Sigmoid colon (tissue), 4 donors: ENCODE measurements at regions not wholly inside any gene's neighbourhood (a gene's known extent, or its start where the extent isn't known, plus 50 kb on each side); places are given as distances from the start of the nearest gene placed in this dataset.

Experiments used
- CTCF ChIP-seq, 4 experiments: fragments of 450-650 bp in 3 of 4; fragments of 200-600 bp in 1 of 4; IDR thresholded peaks; one replicate each; pipeline ENCODE4 v1.5.1; 2016 to 2019; ENCODE audit warnings: antibody characterized with exemption in 4 of 4, mild to moderate bottlenecking in 3 of 4, moderate library complexity in 2 of 4
- EP300 ChIP-seq, 4 donors: sonication (generic); formaldehyde crosslinking; IDR thresholded peaks; one replicate each; pipeline ENCODE4 v1.6.1; 2017; ENCODE audit warnings: antibody characterized with exemption in 4 of 4
- POLR2A ChIP-seq, 2 donors: fragments of 450-650 bp; IDR thresholded peaks; one replicate each; pipeline ENCODE4 v1.6.1; 2016; ENCODE audit warnings: antibody characterized with exemption in 2 of 2, mild to moderate bottlenecking in 2 of 2, moderate library complexity in 2 of 2
- POLR2AphosphoS5 ChIP-seq, 4 donors: sonication (generic); formaldehyde crosslinking; IDR thresholded peaks; one replicate each; pipeline ENCODE4 v1.6.1; 2017; ENCODE audit warnings: antibody characterized with exemption in 4 of 4

GRCh38 chr2:128384446-128384845, 65.8 kb upstream of the HS6ST1 start:
- TF ChIP-seq CTCF (IDR thresholded peaks at IDR 0.05) (no peak), POLR2AphosphoS5 (IDR thresholded peaks at IDR 0.05) (no peak), EP300 (IDR thresholded peaks at IDR 0.05) (no peak), POLR2A (IDR thresholded peaks at IDR 0.05) (no peak)
